SK-N-MC (cell line): ENCODE measurements at regions not wholly inside any gene's neighbourhood (a gene's known extent, or its start where the extent isn't known, plus 50 kb on each side); places are given as distances from the start of the nearest gene placed in this dataset.

Experiments used
- EZH2 ChIP-seq: fragments of 200-600 bp; sonication (generic); IDR thresholded peaks from one replicate; pipeline ENCODE4 v1.6.1; 2017; ENCODE audit warnings: antibody characterized with exemption
- POLR2AphosphoS5 ChIP-seq: IDR thresholded peaks from 2 replicates; pipeline ENCODE4 v1.6.1; 2012; ENCODE audit warnings: mild to moderate bottlenecking, low read depth, low read length, borderline replicate concordance

GRCh38 chr6:16041327-16041726 lies 87.6 kb upstream of the MYLIP start:
- TF ChIP-seq POLR2AphosphoS5 = no peak
- no peak for TF ChIP-seq EZH2
